ENCODE measurements at regions not wholly inside any gene's neighbourhood (a gene's known extent, or its start where the extent isn't known, plus 50 kb on each side); places are given as distances from the start of the nearest gene placed in this dataset.

DNA sequence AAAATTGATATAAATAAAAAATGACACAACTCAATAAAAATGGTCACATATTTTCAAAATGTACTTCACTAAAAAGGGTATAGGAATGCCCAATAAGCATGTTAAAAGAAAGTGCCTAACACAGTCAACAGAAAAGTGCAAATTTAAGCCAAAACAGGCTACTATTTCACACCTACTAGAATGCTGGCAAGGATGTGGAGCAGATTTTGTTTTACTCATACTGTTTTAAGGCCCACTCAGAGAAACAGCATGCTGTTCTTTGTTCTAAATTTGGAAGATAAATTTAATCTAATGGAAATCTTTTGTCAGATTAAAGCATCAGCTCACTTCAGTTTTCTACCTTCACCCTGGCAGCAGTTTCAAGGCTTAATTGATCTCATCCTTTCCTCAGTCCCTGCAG is 576.8 kb upstream of the HS3ST1 start:
- TF ChIP-seq, protein P1, sequence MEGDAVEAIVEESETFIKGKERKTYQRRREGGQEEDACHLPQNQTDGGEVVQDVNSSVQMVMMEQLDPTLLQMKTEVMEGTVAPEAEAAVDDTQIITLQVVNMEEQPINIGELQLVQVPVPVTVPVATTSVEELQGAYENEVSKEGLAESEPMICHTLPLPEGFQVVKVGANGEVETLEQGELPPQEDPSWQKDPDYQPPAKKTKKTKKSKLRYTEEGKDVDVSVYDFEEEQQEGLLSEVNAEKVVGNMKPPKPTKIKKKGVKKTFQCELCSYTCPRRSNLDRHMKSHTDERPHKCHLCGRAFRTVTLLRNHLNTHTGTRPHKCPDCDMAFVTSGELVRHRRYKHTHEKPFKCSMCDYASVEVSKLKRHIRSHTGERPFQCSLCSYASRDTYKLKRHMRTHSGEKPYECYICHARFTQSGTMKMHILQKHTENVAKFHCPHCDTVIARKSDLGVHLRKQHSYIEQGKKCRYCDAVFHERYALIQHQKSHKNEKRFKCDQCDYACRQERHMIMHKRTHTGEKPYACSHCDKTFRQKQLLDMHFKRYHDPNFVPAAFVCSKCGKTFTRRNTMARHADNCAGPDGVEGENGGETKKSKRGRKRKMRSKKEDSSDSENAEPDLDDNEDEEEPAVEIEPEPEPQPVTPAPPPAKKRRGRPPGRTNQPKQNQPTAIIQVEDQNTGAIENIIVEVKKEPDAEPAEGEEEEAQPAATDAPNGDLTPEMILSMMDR (IDR thresholded peaks at IDR 0.05; ENCODE audit: low read depth, low read length, missing input control): no peak
- TF ChIP-seq, protein P2, sequence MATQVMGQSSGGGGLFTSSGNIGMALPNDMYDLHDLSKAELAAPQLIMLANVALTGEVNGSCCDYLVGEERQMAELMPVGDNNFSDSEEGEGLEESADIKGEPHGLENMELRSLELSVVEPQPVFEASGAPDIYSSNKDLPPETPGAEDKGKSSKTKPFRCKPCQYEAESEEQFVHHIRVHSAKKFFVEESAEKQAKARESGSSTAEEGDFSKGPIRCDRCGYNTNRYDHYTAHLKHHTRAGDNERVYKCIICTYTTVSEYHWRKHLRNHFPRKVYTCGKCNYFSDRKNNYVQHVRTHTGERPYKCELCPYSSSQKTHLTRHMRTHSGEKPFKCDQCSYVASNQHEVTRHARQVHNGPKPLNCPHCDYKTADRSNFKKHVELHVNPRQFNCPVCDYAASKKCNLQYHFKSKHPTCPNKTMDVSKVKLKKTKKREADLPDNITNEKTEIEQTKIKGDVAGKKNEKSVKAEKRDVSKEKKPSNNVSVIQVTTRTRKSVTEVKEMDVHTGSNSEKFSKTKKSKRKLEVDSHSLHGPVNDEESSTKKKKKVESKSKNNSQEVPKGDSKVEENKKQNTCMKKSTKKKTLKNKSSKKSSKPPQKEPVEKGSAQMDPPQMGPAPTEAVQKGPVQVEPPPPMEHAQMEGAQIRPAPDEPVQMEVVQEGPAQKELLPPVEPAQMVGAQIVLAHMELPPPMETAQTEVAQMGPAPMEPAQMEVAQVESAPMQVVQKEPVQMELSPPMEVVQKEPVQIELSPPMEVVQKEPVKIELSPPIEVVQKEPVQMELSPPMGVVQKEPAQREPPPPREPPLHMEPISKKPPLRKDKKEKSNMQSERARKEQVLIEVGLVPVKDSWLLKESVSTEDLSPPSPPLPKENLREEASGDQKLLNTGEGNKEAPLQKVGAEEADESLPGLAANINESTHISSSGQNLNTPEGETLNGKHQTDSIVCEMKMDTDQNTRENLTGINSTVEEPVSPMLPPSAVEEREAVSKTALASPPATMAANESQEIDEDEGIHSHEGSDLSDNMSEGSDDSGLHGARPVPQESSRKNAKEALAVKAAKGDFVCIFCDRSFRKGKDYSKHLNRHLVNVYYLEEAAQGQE (IDR thresholded peaks at IDR 0.05): no peak
- TF ChIP-seq YY1 (IDR thresholded peaks at IDR 0.05): no peak
- TF ChIP-seq SP1 (IDR thresholded peaks at IDR 0.05): no peak
- TF ChIP-seq RAD21 (IDR thresholded peaks at IDR 0.05): no peak
- TF ChIP-seq JUND (IDR thresholded peaks at IDR 0.05): no peak
- no peak for TF ChIP-seq TAF1 (conservative IDR thresholded peaks at IDR 0.05)
- no peak for TF ChIP-seq RXRA (IDR thresholded peaks at IDR 0.05)
- TF ChIP-seq FOXA1 (IDR thresholded peaks at IDR 0.05): no peak
- no peak for TF ChIP-seq FOXA2 (IDR thresholded peaks at IDR 0.05)
- TF ChIP-seq, protein P3, sequence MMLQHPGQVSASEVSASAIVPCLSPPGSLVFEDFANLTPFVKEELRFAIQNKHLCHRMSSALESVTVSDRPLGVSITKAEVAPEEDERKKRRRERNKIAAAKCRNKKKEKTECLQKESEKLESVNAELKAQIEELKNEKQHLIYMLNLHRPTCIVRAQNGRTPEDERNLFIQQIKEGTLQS (IDR thresholded peaks at IDR 0.05): no peak
